A549 (cell line): ENCODE measurements at regions not wholly inside any gene's neighbourhood (a gene's known extent, or its start where the extent isn't known, plus 50 kb on each side); places are given as distances from the start of the nearest gene placed in this dataset.

Source experiments
- CHD4 ChIP-seq: fragments of 200-600 bp; sonication (generic); IDR thresholded peaks from 2 replicates; pipeline ENCODE4 v1.6.1; 2016; ENCODE audit warnings: antibody characterized with exemption, mild to moderate bottlenecking, borderline replicate concordance
- CTCF ChIP-seq: fragments of >200 bp; sonication (Bioruptor Twin); formaldehyde crosslinking; IDR thresholded peaks from 3 replicates; pipeline ENCODE4 v1.5.1; 2016
- EP300 ChIP-seq, 2 experiments: fragments of >200 bp; sonication (Bioruptor Twin); formaldehyde crosslinking; IDR thresholded peaks; 2 replicates in 1 of 2; 3 replicates in 1 of 2; pipeline ENCODE4 v1.6.1; 2016 to 2017
- FOSL2 ChIP-seq, 2 experiments: fragments of 450-650 bp in 1 of 2; fragments of >200 bp in 1 of 2; sonication (Bioruptor Twin) in 1 of 2; formaldehyde crosslinking; IDR thresholded peaks; 2 replicates each; pipeline versions ENCODE4 v1.5.0 to v1.6.1; 2016 to 2020; ENCODE audit warnings: mild to moderate bottlenecking in 1 of 2, moderate library complexity in 1 of 2
- MAX ChIP-seq: IDR thresholded peaks from 2 replicates; pipeline ENCODE4 v1.6.1; 2012
- MYC ChIP-seq: IDR thresholded peaks from 2 replicates; pipeline ENCODE4 v1.6.1; 2012; ENCODE audit warnings: mild to moderate bottlenecking, inconsistent platforms, low read length, improper control_type of control experiment, borderline replicate concordance
- POLR2A ChIP-seq: IDR thresholded peaks from 2 replicates; pipeline ENCODE4 v1.6.1; 2012; ENCODE audit warnings: mild to moderate bottlenecking, low read length
- RAD21 ChIP-seq, 2 experiments: fragments of >200 bp in 1 of 2; sonication (Bioruptor Twin) in 1 of 2; formaldehyde crosslinking in 1 of 2; IDR thresholded peaks in 1 of 2; conservative IDR thresholded peaks in 1 of 2; 2 replicates in 1 of 2; 3 replicates in 1 of 2; pipeline ENCODE4 v1.6.1; 2012 to 2018; ENCODE audit warnings: inconsistent platforms in 1 of 2
- REST ChIP-seq: fragments of 200-600 bp; sonication (generic); IDR thresholded peaks from 2 replicates; pipeline ENCODE4 v1.6.1; 2016; ENCODE audit warnings: antibody characterized with exemption, mild to moderate bottlenecking, moderate library complexity

DNA sequence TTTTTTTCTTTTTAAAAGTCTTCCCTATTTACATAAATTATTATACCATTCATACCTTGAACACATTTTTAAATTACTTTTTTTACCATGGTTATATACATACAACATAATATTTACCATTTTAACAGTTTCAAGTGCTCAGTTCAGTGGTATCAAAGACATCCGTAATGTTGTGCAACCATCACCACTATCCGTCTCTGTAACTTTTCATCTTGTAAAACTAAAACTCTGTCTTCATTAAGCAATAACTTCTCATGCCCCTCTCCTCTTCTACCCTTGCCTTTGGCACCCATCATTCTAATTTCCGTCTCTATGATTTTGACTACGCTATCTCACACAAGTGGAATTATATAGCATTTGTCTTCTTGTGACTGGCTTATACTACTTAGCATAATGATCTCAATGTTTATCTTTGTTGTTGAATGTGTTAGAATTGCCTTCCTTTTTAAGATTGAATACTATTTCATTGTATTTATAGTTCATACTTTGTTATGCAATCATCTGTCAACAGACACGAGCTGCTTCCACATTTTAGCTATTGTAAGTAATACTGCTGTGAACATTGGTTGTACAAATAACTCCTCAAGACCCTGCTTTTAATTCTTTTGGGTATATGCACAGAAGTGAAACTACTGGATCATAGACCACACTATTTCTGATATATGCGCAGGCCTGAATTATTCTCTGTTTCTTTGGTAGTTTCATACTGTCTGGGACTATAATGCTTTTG is 689.5 kb upstream of the NCAM2 start:
- TF ChIP-seq POLR2A (no peak), MYC (no peak), REST (no peak), CTCF (no peak), RAD21 (conservative IDR thresholded peaks at IDR 0.05 in 1 of 2, IDR thresholded peaks at IDR 0.05 in 1 of 2) (no peak), CHD4 (no peak), EP300 (IDR thresholded peaks at IDR 0.05) (no peak), MAX (no peak), FOSL2 (IDR thresholded peaks at IDR 0.05) (no peak), FOSL2 (CRISPR knock-in tag; IDR thresholded peaks at IDR 0.05) (no peak)
